Smooth muscle cell (in vitro differentiated cells): ENCODE measurements at regions not wholly inside any gene's neighbourhood (a gene's known extent, or its start where the extent isn't known, plus 50 kb on each side); places are given as distances from the start of the nearest gene placed in this dataset.

ENCODE experiments used
- DNase-seq: peaks from one replicate; lab custom pipeline; 2025; ENCODE audit not compliant: unreplicated experiment; lab: John Stamatoyannopoulos, UW
- H2AFZ ChIP-seq: fragments of 200-600 bp; sonication (generic); 2 replicates; pipeline ENCODE4 v1.6.0; 2016; ENCODE audit warnings: antibody characterized with exemption, low read depth, mild to moderate bottlenecking
- H3F3A ChIP-seq: fragments of 200-600 bp; sonication (generic); 2 replicates; pipeline ENCODE4 v1.6.0; 2017; ENCODE audit warnings: antibody characterized with exemption, low read depth
- H3K27ac ChIP-seq: fragments of 200-600 bp; sonication (generic); 2 replicates; pipeline ENCODE4 v1.5.1; 2016; ENCODE audit warnings: low read depth, mild to moderate bottlenecking
- H3K27me3 ChIP-seq: fragments of 200-600 bp; sonication (generic); 2 replicates; pipeline ENCODE4 v1.6.1; 2016; ENCODE audit warnings: low read depth, mild to moderate bottlenecking
- H3K36me3 ChIP-seq: fragments of 200-600 bp; sonication (generic); 2 replicates; pipeline ENCODE4 v1.5.1; 2016; ENCODE audit warnings: low read depth
- H3K4me1 ChIP-seq: fragments of 200-600 bp; sonication (generic); 2 replicates; pipeline ENCODE4 v1.5.1; 2016; ENCODE audit warnings: low read depth
- H3K4me2 ChIP-seq: fragments of 200-600 bp; sonication (generic); 2 replicates; pipeline ENCODE4 v1.6.0; 2016; ENCODE audit warnings: mild to moderate bottlenecking
- H3K4me3 ChIP-seq: fragments of 200-600 bp; sonication (generic); 2 replicates; pipeline ENCODE4 v1.5.1; 2016; ENCODE audit warnings: mild to moderate bottlenecking
- H3K79me2 ChIP-seq: fragments of 200-600 bp; sonication (generic); 2 replicates; pipeline ENCODE4 v1.6.0; 2016; ENCODE audit warnings: low read depth, mild to moderate bottlenecking
- H3K9ac ChIP-seq: fragments of 200-600 bp; sonication (generic); 2 replicates; pipeline ENCODE4 v1.6.0; 2016; ENCODE audit warnings: low read depth
- H3K9me3 ChIP-seq: fragments of 200-600 bp; sonication (generic); replicated peaks from 2 replicates; pipeline ENCODE4 v1.5.1; 2016; ENCODE audit warnings: low read depth
- H4K20me1 ChIP-seq: fragments of 200-600 bp; sonication (generic); 2 replicates; pipeline ENCODE4 v1.6.0; 2016; ENCODE audit warnings: low read depth
- whole genome bisulfite sequencing: methylation state at CpG from one replicate; pipeline ENCODE4 v1.1.7; 2016; ENCODE audit warnings: low lambda C conversion rate; 5-methylcytosine and 5-hydroxymethylcytosine counted together
- TF ChIP-seq, protein P1 (sequence below): fragments of 200-600 bp; sonication (generic); IDR thresholded peaks from 2 replicates; pipeline ENCODE4 v1.5.1; 2017; ENCODE audit warnings: borderline replicate concordance, mild to moderate bottlenecking, antibody characterized with exemption; ENCODE audit not compliant: insufficient read depth, poor library complexity, severe bottlenecking

DNA sequence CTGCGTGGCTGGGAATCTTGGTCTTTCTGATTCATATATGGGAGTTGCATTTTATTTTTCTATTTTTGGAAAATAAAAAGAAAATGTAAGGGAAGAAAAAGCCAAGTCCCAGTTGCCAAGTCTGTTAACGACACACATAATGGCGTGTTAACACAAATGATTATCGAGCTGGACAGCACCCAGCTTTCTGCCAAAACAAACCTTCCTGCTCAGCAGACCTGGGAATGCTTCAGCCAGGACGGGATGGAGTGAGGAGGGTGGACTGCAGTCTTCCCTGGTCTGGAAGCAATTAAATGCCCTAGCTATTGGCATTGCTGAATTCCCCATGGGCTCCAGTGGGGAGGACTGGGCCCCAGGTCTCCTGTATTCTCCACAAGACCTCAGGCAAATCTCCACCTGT is 184.2 kb upstream of the USP24 start:
- H3K36me3 ChIP-seq = no peaks in the 10 kb centered on the region
- no peaks in the 10 kb centered on the region for H3K4me1 ChIP-seq
- H3K27ac ChIP-seq = no peak overlapping the region
- H3K4me3 ChIP-seq = no peak overlapping the region
- WGBS = 79% methylated on average over 5 of the region's 5 CpGs
- H3K9ac ChIP-seq = no peak overlapping the region
- H3K9me3 ChIP-seq = no peaks in the 10 kb centered on the region
- no peak for DNase-seq
- H3K4me2 ChIP-seq = no peak overlapping the region
- H4K20me1 ChIP-seq = no peaks in the 10 kb centered on the region
- H3K27me3 ChIP-seq = peaks cover 8% of the 10 kb centered on the region
- TF ChIP-seq, protein P1, sequence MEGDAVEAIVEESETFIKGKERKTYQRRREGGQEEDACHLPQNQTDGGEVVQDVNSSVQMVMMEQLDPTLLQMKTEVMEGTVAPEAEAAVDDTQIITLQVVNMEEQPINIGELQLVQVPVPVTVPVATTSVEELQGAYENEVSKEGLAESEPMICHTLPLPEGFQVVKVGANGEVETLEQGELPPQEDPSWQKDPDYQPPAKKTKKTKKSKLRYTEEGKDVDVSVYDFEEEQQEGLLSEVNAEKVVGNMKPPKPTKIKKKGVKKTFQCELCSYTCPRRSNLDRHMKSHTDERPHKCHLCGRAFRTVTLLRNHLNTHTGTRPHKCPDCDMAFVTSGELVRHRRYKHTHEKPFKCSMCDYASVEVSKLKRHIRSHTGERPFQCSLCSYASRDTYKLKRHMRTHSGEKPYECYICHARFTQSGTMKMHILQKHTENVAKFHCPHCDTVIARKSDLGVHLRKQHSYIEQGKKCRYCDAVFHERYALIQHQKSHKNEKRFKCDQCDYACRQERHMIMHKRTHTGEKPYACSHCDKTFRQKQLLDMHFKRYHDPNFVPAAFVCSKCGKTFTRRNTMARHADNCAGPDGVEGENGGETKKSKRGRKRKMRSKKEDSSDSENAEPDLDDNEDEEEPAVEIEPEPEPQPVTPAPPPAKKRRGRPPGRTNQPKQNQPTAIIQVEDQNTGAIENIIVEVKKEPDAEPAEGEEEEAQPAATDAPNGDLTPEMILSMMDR = no peak
- no peaks in the 10 kb centered on the region for H3K79me2 ChIP-seq
- no peaks in the 10 kb centered on the region for H3F3A ChIP-seq
- H2AFZ ChIP-seq = no peak overlapping the region

DNA sequence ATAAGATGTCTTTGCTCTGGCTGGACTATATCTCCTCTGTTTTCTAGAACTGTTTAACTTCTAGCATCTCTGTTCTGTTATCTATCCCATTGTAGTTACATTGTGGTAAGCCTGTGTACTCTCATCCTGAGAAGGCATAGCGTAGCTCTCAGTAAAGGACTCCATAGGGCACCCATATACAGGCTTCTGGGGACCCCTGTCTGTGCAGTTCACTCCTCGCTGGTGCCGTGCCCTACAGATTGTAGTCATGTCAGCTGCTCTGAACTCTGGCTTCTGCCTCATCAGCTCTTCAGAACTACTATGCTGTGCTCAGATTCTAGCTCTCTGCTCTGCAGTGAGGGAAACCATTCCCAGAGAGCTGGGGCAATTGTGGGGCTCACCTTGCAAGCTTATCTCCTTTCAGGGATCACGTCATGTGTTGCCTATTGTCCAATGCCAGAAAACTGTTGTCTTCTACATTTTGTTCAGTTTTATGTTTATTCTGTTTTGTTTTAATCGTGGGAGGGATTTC is 181.3 kb upstream of the USP24 start:
- no peak overlapping the region for H3K4me2 ChIP-seq
- H3K27ac ChIP-seq = no peak overlapping the region
- no peaks in the 10 kb centered on the region for H3K36me3 ChIP-seq
- H3K79me2 ChIP-seq = no peaks in the 10 kb centered on the region
- H2AFZ ChIP-seq = no peak overlapping the region
- H3K4me3 ChIP-seq = no peak overlapping the region
- H3K4me1 ChIP-seq = no peaks in the 10 kb centered on the region
- peaks cover 8% of the 10 kb centered on the region for H3K27me3 ChIP-seq
- H3K9me3 ChIP-seq = no peaks in the 10 kb centered on the region
- no peak for DNase-seq
- H4K20me1 ChIP-seq = no peaks in the 10 kb centered on the region
- H3F3A ChIP-seq = no peaks in the 10 kb centered on the region
- 88% methylated on average over 5 of the region's 5 CpGs for WGBS
- no peak overlapping the region for H3K9ac ChIP-seq
- TF ChIP-seq, protein P1 = no peak

DNA sequence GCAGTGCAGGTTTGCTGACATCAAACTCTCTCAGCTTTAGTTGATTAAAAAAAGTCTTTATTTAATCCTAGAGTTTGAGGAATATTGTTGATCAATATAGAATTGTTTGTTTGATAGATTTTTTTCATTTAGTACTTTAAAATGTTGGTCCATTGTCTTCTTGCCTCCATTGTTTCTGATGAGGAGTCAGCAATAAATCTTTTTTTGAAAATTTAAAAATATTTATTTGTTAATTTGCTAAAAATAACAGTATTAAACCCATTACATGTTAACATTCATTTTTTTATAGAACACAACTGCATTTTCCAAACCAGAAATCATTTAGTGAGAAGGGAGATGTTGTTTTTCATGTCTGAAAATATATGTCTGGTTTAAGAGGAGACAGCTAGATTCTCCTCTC is 173.8 kb upstream of the USP24 start:
- Histone ChIP-seq H2AFZ (no peak overlapping the region), H3K36me3 (no peaks in the 10 kb centered on the region), H3K9me3 (no peaks in the 10 kb centered on the region), H3K27me3 (no peaks in the 10 kb centered on the region), H3K9ac (no peak overlapping the region), H3K27ac (no peak overlapping the region), H4K20me1 (no peaks in the 10 kb centered on the region), H3K4me3 (no peak overlapping the region), H3F3A (no peaks in the 10 kb centered on the region), H3K79me2 (no peaks in the 10 kb centered on the region), H3K4me1 (no peaks in the 10 kb centered on the region), H3K4me2 (no peak overlapping the region)
- DNase-seq = no peak
- TF ChIP-seq, protein P1 = no peak

DNA sequence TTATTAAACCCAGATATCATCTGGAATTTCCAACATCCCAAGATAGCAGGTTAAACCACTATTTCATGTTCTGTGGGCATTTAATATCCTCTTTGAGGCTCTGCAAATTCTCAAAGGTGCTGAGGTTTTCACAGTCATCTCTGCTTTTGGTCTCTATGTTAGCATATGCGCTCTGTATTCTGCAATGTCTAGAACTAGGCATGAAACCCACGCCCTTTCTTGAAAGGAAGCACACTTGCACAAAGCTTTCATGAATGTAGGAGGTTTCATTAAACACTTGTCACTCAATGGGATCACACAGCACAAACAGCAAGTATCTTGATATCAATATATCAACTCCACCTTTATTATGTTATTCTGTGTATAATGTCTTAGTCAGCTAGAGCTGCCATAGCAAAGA is 172.0 kb upstream of the USP24 start:
- Histone ChIP-seq H3K36me3 (no peaks in the 10 kb centered on the region), H3K4me2 (no peak overlapping the region), H2AFZ (no peak overlapping the region), H3K4me3 (no peak overlapping the region), H3F3A (no peaks in the 10 kb centered on the region), H3K27ac (no peak overlapping the region), H3K27me3 (no peaks in the 10 kb centered on the region), H3K9ac (no peak overlapping the region), H3K9me3 (no peaks in the 10 kb centered on the region), H3K79me2 (no peaks in the 10 kb centered on the region), H4K20me1 (no peaks in the 10 kb centered on the region), H3K4me1 (no peaks in the 10 kb centered on the region)
- 75% methylated on average over 2 of the region's 2 CpGs for WGBS
- DNase-seq = no peak
- TF ChIP-seq, protein P1 = no peak
